ENCODE measurements at regions not wholly inside any gene's neighbourhood (a gene's known extent, or its start where the extent isn't known, plus 50 kb on each side); places are given as distances from the start of the nearest gene placed in this dataset.

- no peak overlapping the region for H3K4me3 ChIP-seq (ENCODE audit: low read depth, low read length, poor library complexity, severe bottlenecking)
- BruUV-seq (replicated peaks) = no TSS peak
- intact Hi-C loops (cut with micrococcal nuclease; ENCODE audit: unreplicated experiment) = no loop called here
- POLR2A ChIA-PET (ENCODE audit: low non-redundant PET) = no interaction called here
- no peaks in the 10 kb centered on the region for H3K4me1 ChIP-seq (ENCODE audit: insufficient read depth, low read length, poor library complexity, severe bottlenecking)
- no peaks in the 10 kb centered on the region for H3K9me3 ChIP-seq (ENCODE audit: low read depth, low read length, poor library complexity, severe bottlenecking)
- CTCF ChIA-PET = no interaction called here
- H3K27ac ChIP-seq (ENCODE audit: low read depth, low read length, poor library complexity, severe bottlenecking) = no peak overlapping the region
- H3K36me3 ChIP-seq (ENCODE audit: insufficient read depth, low read length, poor library complexity, severe bottlenecking) = no peaks in the 10 kb centered on the region
- no peak for DNase-seq (ENCODE audit: low spot score)
- H3K27me3 ChIP-seq (replicated peaks; ENCODE audit: insufficient read depth, low read depth, low read length, poor library complexity) = no peaks in the 10 kb centered on the region
- TF ChIP-seq EZH2 (IDR thresholded peaks at IDR 0.05; ENCODE audit: borderline replicate concordance, low read depth, low read length, poor library complexity, severe bottlenecking) (no peak), CTCF (conservative IDR thresholded peaks at IDR 0.05; ENCODE audit: low read depth, low read length) (no peak)
Observed at GRCh38 chr6:151186306-151186705, 53.5 kb upstream of the AKAP12 start.

GRCh38 chr6:151186804-151187330 is 52.9 kb upstream of the AKAP12 start:
- Histone ChIP-seq H3K4me3 (ENCODE audit: low read depth, low read length, poor library complexity, severe bottlenecking) (no peak overlapping the region), H3K9me3 (ENCODE audit: low read depth, low read length, poor library complexity, severe bottlenecking) (no peaks in the 10 kb centered on the region), H3K27ac (ENCODE audit: low read depth, low read length, poor library complexity, severe bottlenecking) (no peak overlapping the region), H3K27me3 (replicated peaks; ENCODE audit: insufficient read depth, low read depth, low read length, poor library complexity) (no peaks in the 10 kb centered on the region), H3K4me1 (ENCODE audit: insufficient read depth, low read length, poor library complexity, severe bottlenecking) (no peaks in the 10 kb centered on the region), H3K36me3 (ENCODE audit: insufficient read depth, low read length, poor library complexity, severe bottlenecking) (no peaks in the 10 kb centered on the region)
- TF ChIP-seq EZH2 (IDR thresholded peaks at IDR 0.05; ENCODE audit: borderline replicate concordance, low read depth, low read length, poor library complexity, severe bottlenecking) (no peak), CTCF (conservative IDR thresholded peaks at IDR 0.05; ENCODE audit: low read depth, low read length) (no peak)
- BruUV-seq (replicated peaks) = no TSS peak
- intact Hi-C loops (cut with micrococcal nuclease; ENCODE audit: unreplicated experiment) = no loop called here
- CTCF ChIA-PET = no interaction called here
- POLR2A ChIA-PET (ENCODE audit: low non-redundant PET) = interaction anchor here (0.5 kb wide), 1 partner anchor 53 kb away, joined by 10 read pairs; no protein-coding TSS in a partner anchor
- no peak for DNase-seq (ENCODE audit: low spot score)
